GM10266 (cell line): ENCODE measurements at regions not wholly inside any gene's neighbourhood (a gene's known extent, or its start where the extent isn't known, plus 50 kb on each side); places are given as distances from the start of the nearest gene placed in this dataset.
"Not testable (repeated sequence)": the region's sequence is repeated elsewhere in the genome, so short reads cannot be mapped to it uniquely, and the experiment has no call there.

Experiments used
- DNase-seq: peaks from one replicate; pipeline ENCODE4 v3.0.0; 2012; ENCODE audit errors: extremely low spot score
- CTCF ChIP-seq: IDR thresholded peaks from 2 replicates; pipeline ENCODE4 v1.5.1; 2012; ENCODE audit warnings: mild to moderate bottlenecking, low read depth; ENCODE audit not compliant: control insufficient read depth, insufficient read depth; ENCODE audit errors: missing control alignments

- no peak for TF ChIP-seq CTCF
- DNase-seq, result peak; percentile 62
These were observed 87.3 kb downstream of the PHLDA1 start for GRCh38 chr12:75944097-75944904.

- DNase-seq, result no peak
- TF ChIP-seq CTCF, result no peak
These were observed 87.9 kb downstream of the PHLDA1 start for GRCh38 chr12:75943730-75944096.

GRCh38 chr12:75941661-75942060 lies 89.9 kb downstream of the PHLDA1 start:
- not testable (repeated sequence) for DNase-seq

- DNase-seq, result no peak
- TF ChIP-seq CTCF, result no peak
These were observed 92.4 kb downstream of the PHLDA1 start for GRCh38 chr12:75939016-75939642.

- DNase-seq, result no peak
- TF ChIP-seq CTCF, result no peak
These were observed 93.4 kb downstream of the PHLDA1 start for GRCh38 chr12:75938189-75938588.

- DNase-seq, result no peak
- no peak for TF ChIP-seq CTCF
These were observed 94.1 kb downstream of the PHLDA1 start for GRCh38 chr12:75937486-75937885.

- TF ChIP-seq CTCF, result no peak
These were observed 94.8 kb downstream of the PHLDA1 start for GRCh38 chr12:75936515-75937440.

More at GRCh38 chr12:75936515-75937440, 94.8 kb downstream of the PHLDA1 start:
- no peak for DNase-seq
